WTC11 (cell line): ENCODE measurements at regions not wholly inside any gene's neighbourhood (a gene's known extent, or its start where the extent isn't known, plus 50 kb on each side); places are given as distances from the start of the nearest gene placed in this dataset.

Experiments used
- ATAC-seq: fragments of 200-7000 bp; cut with Tn5 transposase; 2 replicates; pipeline ENCODE4 v1.10.0; 2021; ENCODE audit warnings: mild to moderate bottlenecking, moderate library complexity
- CTCF ChIA-PET: fragments of 300-600 bp; sonication (Branson Sonifier 250); formaldehyde crosslinking; loops from one replicate; lab custom pipeline; 2021; ENCODE audit warnings: antibody characterized with exemption; lab: Charles Lee
- POLR2A ChIA-PET: fragments of 350-600 bp; sonication (Branson Sonifier 250); formaldehyde crosslinking; loops from one replicate; lab custom pipeline; 2021; ENCODE audit warnings: antibody characterized with exemption; lab: Charles Lee
- DNase-seq: peaks from one replicate; pipeline ENCODE4 v3.0.0; 2021; ENCODE audit warnings: low spot score
- H3K27ac Mint-ChIP-seq: 2 replicates; pipeline ENCODE4 v1.8.0; 2021; ENCODE audit warnings: mixed read lengths
- H3K27me3 Mint-ChIP-seq: 2 replicates; pipeline ENCODE4 v1.8.0; 2021; ENCODE audit warnings: low read depth, mild to moderate bottlenecking, moderate library complexity, mixed read lengths
- H3K36me3 Mint-ChIP-seq: 2 replicates; pipeline ENCODE4 v1.8.0; 2021; ENCODE audit warnings: mixed read lengths
- H3K4me1 Mint-ChIP-seq: 2 replicates; pipeline ENCODE4 v1.8.0; 2022; ENCODE audit warnings: mixed read lengths
- H3K4me3 Mint-ChIP-seq: 2 replicates; pipeline ENCODE4 v1.8.0; 2021; ENCODE audit warnings: mild to moderate bottlenecking, moderate library complexity, mixed read lengths
- H3K9me3 Mint-ChIP-seq: 2 replicates; pipeline ENCODE4 v1.8.0; 2021; ENCODE audit warnings: mixed read lengths
- ARID4B ChIP-seq: sonication (generic); formaldehyde crosslinking; IDR thresholded peaks from 2 replicates; pipeline ENCODE4 v1.8.0; 2023; ENCODE audit warnings: missing genetic modification reagents, mild to moderate bottlenecking, borderline replicate concordance
- ATF1 ChIP-seq: sonication (generic); formaldehyde crosslinking; IDR thresholded peaks from 2 replicates; pipeline ENCODE4 v1.8.1; 2023; ENCODE audit warnings: mild to moderate bottlenecking, moderate library complexity, missing genetic modification reagents
- CDX4 ChIP-seq: fragments of 250-450 bp; sonication (Bioruptor Pico); IDR thresholded peaks from 2 replicates; pipeline ENCODE4 v1.9.0; 2021; ENCODE audit warnings: moderate library complexity, mild to moderate bottlenecking, inconsistent platforms, borderline replicate concordance
- CREB1 ChIP-seq: sonication (generic); formaldehyde crosslinking; IDR thresholded peaks from 2 replicates; pipeline ENCODE4 v1.8.0; 2023; ENCODE audit warnings: mild to moderate bottlenecking, missing genetic modification reagents
- ESRRA ChIP-seq: sonication (generic); formaldehyde crosslinking; IDR thresholded peaks from 2 replicates; pipeline ENCODE4 v1.8.1; 2022; ENCODE audit warnings: mild to moderate bottlenecking, missing genetic modification reagents, borderline replicate concordance
- FOXP1 ChIP-seq: sonication (generic); formaldehyde crosslinking; IDR thresholded peaks from 2 replicates; pipeline ENCODE4 v1.8.0; 2022; ENCODE audit warnings: missing genetic modification reagents, mild to moderate bottlenecking, moderate library complexity, borderline replicate concordance
- GRHL2 ChIP-seq: fragments of 250-450 bp; sonication (Bioruptor Pico); IDR thresholded peaks from 2 replicates; pipeline ENCODE4 v1.8.0; 2022; ENCODE audit warnings: mild to moderate bottlenecking, moderate library complexity; ENCODE audit not compliant: insufficient replicate concordance, severe bottlenecking
- KAT7 ChIP-seq: sonication (generic); formaldehyde crosslinking; IDR thresholded peaks from 2 replicates; pipeline ENCODE4 v1.8.1; 2023; ENCODE audit warnings: missing genetic modification reagents, mild to moderate bottlenecking, borderline replicate concordance
- MLX ChIP-seq: sonication (generic); formaldehyde crosslinking; IDR thresholded peaks from 2 replicates; pipeline ENCODE4 v1.8.1; 2023; ENCODE audit warnings: mild to moderate bottlenecking, missing genetic modification reagents, moderate library complexity
- NFE2L1 ChIP-seq: sonication (generic); formaldehyde crosslinking; IDR thresholded peaks from 2 replicates; pipeline ENCODE4 v1.8.1; 2023; ENCODE audit warnings: missing genetic modification reagents
- PREB ChIP-seq: sonication (generic); formaldehyde crosslinking; IDR thresholded peaks from 2 replicates; pipeline ENCODE4 v1.8.1; 2022; ENCODE audit warnings: mild to moderate bottlenecking, missing genetic modification reagents, moderate library complexity, borderline replicate concordance
- SOX15 ChIP-seq: fragments of 250-450 bp; sonication (Bioruptor Pico); IDR thresholded peaks from 2 replicates; pipeline ENCODE4 v1.9.0; 2021; ENCODE audit warnings: mild to moderate bottlenecking
- USF1 ChIP-seq: sonication (generic); formaldehyde crosslinking; IDR thresholded peaks from 2 replicates; pipeline ENCODE4 v1.8.0; 2022; ENCODE audit warnings: mild to moderate bottlenecking, missing genetic modification reagents
- ZBTB43 ChIP-seq: sonication (generic); formaldehyde crosslinking; IDR thresholded peaks from 2 replicates; pipeline ENCODE4 v1.8.1; 2023; ENCODE audit warnings: mild to moderate bottlenecking, missing genetic modification reagents
- ZNF281 ChIP-seq: sonication (generic); formaldehyde crosslinking; IDR thresholded peaks from 2 replicates; pipeline ENCODE4 v1.8.0; 2023; ENCODE audit warnings: mild to moderate bottlenecking, missing genetic modification reagents
- ZNF396 ChIP-seq: fragments of 250-450 bp; sonication (Bioruptor Pico); IDR thresholded peaks from 2 replicates; pipeline ENCODE4 v1.8.0; 2021; ENCODE audit warnings: mild to moderate bottlenecking, moderate library complexity, borderline replicate concordance
- ZNF423 ChIP-seq: fragments of 250-450 bp; sonication (Bioruptor Pico); IDR thresholded peaks from 2 replicates; pipeline ENCODE4 v2.1.2; 2022; ENCODE audit warnings: mild to moderate bottlenecking, moderate library complexity
- ZNF425 ChIP-seq: fragments of 250-450 bp; sonication (Bioruptor Pico); conservative IDR thresholded peaks from 2 replicates; pipeline ENCODE4 v1.9.0; 2021; ENCODE audit warnings: mild to moderate bottlenecking
- ZNF512 ChIP-seq: sonication (generic); formaldehyde crosslinking; IDR thresholded peaks from 2 replicates; pipeline ENCODE4 v1.8.1; 2022; ENCODE audit warnings: missing genetic modification reagents, borderline replicate concordance

GRCh38 chr4:30473225-30473624, 246.9 kb upstream of the PCDH7 start:
- H3K27ac Mint-ChIP-seq, result no peak overlapping the region
- no peaks in the 10 kb centered on the region for H3K4me1 Mint-ChIP-seq
- ATAC-seq, result no peak
- H3K9me3 Mint-ChIP-seq, result no peaks in the 10 kb centered on the region
- no peak overlapping the region for H3K4me3 Mint-ChIP-seq
- no peaks in the 10 kb centered on the region for H3K27me3 Mint-ChIP-seq
- POLR2A ChIA-PET, result no interaction called here
- DNase-seq, result no peak
- CTCF ChIA-PET, result no interaction called here
- H3K36me3 Mint-ChIP-seq, result no peaks in the 10 kb centered on the region
- TF ChIP-seq ZNF281 (no peak), ZNF425 (CRISPR knock-in tag) (no peak), ESRRA (CRISPR knock-in tag) (no peak), ZNF396 (CRISPR knock-in tag) (no peak), MLX (no peak), GRHL2 (no peak), USF1 (no peak), CDX4 (no peak), ZBTB43 (CRISPR knock-in tag) (no peak), KAT7 (no peak)

GRCh38 chr4:30495251-30495650, 224.9 kb upstream of the PCDH7 start:
- Mint-ChIP-seq H3K27me3 (no peaks in the 10 kb centered on the region), H3K36me3 (no peaks in the 10 kb centered on the region), H3K4me3 (no peak overlapping the region), H3K9me3 (no peaks in the 10 kb centered on the region), H3K4me1 (no peaks in the 10 kb centered on the region), H3K27ac (no peak overlapping the region)
- POLR2A ChIA-PET, result no interaction called here
- ATAC-seq (no peak), DNase-seq (no peak)
- CTCF ChIA-PET, result no interaction called here
- TF ChIP-seq FOXP1 (CRISPR knock-in tag) (no peak), CREB1 (CRISPR knock-in tag) (no peak), ATF1 (CRISPR knock-in tag) (no peak), ZNF512 (CRISPR knock-in tag) (no peak), ZNF396 (CRISPR knock-in tag) (no peak), SOX15 (CRISPR knock-in tag) (no peak), NFE2L1 (CRISPR knock-in tag) (no peak), ZNF423 (CRISPR knock-in tag) (no peak), PREB (CRISPR knock-in tag) (no peak), ARID4B (CRISPR knock-in tag) (no peak)
